ENCODE measurements at regions not wholly inside any gene's neighbourhood (a gene's known extent, or its start where the extent isn't known, plus 50 kb on each side); places are given as distances from the start of the nearest gene placed in this dataset.

DNA sequence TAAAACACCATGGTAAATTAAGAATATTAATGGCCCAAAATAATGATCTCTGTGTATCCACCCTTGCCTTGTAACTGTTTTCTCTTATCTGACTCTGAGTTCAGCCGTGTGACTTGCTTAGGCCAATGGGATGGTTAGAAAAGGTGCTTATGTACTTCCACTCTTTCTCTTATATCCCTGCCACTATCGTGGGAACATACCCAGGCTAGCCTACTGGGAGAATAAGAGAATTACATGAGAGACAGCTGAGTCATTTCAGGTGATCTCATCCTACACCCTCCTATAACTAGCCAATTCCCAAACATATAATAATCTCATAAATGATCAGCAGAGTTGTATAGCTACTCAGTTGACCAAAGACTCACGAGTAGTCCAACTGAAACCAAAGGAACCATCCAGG, 98.3 kb upstream of the ABI3BP start:
- no peak for DNase-seq (ENCODE audit: extremely low read depth in 1 of 2, low read depth in 1 of 2)

DNA sequence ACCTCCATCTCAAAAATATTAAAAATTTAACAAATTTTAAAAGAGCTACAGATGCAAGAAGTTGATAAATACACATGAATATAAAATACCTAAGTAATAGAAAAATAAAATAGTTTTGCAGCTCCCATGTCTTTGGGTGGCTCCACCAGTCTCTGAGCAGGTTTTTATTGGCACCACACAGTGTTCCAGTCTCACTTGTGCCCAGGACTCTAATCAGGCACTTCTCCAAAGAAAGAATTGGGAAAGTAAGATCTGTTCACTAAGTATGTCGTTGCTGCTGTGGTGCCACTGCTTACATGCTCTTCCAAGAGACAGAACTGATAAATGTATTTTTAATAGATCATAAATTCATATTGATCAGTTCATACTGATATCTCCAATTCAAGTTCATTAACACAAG, 92.5 kb upstream of the ABI3BP start:
- no peak for DNase-seq (ENCODE audit: extremely low read depth in 1 of 2, low read depth in 1 of 2)

GRCh38 chr3:101084404-101084803, 91.2 kb upstream of the ABI3BP start:
- no peak for DNase-seq (ENCODE audit: extremely low read depth in 1 of 2, low read depth in 1 of 2)

DNA sequence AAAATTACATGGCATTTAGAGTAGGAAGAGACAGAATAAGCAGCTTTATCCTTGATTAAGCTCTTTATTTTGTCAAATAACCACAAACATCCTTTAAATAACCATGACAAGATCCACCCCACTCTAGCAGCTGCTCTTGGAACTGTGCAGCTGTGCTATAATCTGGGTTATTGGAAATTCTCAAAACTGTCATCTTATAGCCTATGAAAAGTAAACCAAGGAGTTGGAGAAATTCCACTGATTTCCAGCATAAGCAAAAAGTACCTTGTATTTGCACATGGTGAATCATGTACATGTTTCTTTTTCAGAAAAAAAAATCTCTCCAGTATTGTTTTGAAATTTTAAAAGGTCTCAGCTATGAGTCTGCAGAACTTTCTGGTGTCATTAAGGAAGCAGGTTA, 88.8 kb upstream of the ABI3BP start:
- DNase-seq (ENCODE audit: extremely low read depth in 1 of 2, low read depth in 1 of 2): no peak

DNA sequence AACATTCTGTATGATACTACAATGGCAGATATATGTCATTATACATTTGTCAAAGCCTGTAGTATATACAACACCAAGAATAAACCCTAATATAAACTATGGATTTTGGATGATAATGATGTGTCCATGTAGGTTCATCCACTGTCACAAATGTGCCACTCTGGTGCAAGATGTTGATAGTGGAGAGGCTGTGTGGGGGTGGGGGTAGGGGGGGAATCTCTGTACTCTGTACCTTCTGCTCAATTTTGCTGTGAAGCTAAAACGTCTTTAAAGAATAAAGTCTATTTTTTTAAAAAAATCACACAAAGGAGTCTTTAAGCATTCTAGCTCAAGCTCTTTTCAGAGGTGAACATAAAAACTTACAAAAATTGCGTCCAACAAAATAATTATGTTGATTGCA, 88.2 kb upstream of the ABI3BP start:
- DNase-seq (ENCODE audit: extremely low read depth in 1 of 2, low read depth in 1 of 2): no peak

DNA sequence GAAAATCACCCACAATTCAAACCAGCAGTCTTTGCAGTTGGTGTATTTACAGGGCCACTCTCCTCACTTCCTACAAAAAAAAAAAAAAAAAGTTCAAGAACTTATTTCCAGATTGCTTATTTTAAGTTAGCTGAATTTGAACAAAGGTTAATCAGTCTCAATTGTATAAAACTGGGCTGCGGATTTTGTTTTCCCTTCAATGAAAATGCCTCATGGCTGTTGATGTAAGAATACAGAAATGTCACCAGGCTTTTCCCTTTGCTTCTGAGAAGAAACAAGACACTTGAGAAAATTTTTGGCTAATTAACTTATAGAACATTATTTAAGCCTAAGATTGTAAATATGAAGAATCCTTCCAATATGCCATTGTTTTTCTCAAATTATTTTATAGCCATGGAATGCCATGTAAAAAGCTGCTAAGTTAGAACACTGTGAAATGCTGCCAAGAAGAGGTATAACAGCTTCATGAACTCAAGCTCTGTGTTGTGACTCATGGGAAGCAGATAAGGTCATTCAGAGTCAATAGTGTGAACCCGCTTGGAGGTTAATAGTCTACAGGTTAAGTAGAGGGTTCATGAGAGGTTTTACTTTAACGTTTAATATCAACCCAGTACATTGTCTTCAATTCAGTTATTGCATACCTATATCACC, 84.3 kb upstream of the ABI3BP start:
- no peak for DNase-seq (ENCODE audit: extremely low read depth in 1 of 2, low read depth in 1 of 2)

DNA sequence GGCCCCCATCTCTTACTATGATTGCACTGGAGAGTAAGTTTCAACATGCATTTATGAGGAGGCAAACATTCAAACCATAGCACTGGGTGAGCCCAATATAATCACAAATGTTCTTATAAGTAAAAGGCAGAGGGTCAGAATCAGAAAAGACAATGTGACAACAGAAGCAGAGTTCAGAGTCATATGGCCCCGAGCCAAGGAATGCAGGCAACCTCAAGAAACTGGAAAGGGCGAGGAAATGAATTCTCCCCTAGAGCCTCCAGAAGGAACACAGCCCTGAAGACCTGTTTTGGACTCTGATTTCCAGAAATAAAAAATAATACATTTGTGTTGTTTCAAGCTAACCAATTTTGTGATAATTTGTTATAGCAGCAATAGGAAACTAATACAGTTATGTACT, 81.3 kb upstream of the ABI3BP start:
- no peak for DNase-seq (ENCODE audit: extremely low read depth in 1 of 2, low read depth in 1 of 2)

- DNase-seq (ENCODE audit: extremely low read depth in 1 of 2, low read depth in 1 of 2): no peak
Observed at GRCh38 chr3:101072300-101072699, 79.1 kb upstream of the ABI3BP start.

GRCh38 chr3:101070799-101071121, 77.5 kb upstream of the ABI3BP start:
- DNase-seq (ENCODE audit: extremely low read depth in 1 of 2, low read depth in 1 of 2): no peak

DNA sequence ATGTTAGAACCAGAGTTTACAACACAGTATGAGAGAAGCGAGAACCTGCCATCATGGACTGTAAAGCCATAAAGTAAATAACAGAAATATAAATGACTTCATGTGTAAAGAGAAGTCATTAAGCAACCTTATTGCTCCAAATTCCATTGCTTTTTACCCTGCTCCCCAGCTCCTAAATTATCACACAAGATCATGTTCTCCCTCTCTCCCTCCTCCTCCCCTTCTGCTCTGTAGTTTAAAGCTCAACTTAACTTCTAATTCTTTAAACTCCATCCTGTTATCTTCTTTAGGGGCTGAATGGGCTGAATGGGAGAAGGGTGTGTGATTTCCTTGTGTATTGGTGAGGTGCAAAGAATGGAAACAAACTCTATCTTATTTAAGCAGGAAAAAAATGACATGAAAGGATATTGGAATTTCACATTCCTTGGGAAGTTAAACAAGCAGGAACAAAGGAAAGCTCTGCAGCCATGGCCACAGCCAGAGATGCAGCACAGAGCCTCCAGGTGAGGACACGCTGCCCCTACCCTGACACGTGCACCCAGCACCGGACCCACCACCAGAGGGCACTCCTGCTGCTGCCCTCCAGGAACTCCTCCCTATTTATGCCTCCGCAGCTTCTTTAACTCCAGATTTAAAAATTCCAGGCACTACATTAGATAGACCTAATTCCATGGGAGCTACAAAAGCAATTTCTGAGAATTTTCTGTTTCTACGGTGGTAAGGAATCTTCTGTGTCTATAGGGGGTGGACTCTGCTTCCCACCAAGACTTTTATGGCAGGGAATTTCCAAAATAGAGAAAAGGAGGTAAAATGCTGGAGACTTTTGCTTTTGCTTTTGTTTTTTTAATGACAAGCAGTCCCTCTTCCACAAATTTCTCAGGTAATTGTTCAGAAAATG, 76.9 kb upstream of the ABI3BP start:
- peak in 1 of 2 donors; percentile 11 for DNase-seq (ENCODE audit: extremely low read depth in 1 of 2, low read depth in 1 of 2)

DNA sequence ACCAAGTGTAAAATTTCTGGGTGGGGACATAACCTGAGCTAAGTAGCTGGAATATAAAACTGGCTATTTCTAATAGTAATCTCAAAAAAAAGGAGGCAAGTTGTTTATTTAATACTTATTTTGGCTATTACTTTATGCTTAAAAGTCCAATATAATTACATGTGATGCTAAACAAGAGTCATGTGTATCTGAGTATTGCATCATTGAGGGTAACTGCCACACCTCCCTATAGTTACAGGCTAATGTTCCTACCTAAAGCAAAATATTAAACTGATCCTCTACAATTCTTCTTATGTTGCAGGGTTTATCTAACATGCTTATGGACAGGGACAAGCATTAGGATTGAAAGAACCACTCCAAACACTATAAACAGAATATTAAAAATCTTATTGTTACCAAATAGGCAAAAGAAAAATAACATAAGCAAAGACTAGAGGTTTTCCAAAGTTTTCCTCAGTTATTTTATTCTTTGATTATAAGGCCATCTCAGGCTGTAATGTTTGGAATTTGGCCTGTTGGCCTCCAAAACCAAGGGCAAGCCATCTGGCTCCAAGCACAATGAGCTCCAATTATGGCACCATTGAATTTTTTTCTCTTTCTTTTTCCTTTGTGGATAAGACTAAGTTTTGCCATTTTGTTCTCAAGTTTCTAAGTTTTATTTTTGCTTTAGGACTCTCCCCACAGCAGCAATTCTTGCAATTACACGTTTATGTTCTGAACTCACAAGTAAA, 75.8 kb upstream of the ABI3BP start:
- no peak for DNase-seq (ENCODE audit: extremely low read depth in 1 of 2, low read depth in 1 of 2)

DNA sequence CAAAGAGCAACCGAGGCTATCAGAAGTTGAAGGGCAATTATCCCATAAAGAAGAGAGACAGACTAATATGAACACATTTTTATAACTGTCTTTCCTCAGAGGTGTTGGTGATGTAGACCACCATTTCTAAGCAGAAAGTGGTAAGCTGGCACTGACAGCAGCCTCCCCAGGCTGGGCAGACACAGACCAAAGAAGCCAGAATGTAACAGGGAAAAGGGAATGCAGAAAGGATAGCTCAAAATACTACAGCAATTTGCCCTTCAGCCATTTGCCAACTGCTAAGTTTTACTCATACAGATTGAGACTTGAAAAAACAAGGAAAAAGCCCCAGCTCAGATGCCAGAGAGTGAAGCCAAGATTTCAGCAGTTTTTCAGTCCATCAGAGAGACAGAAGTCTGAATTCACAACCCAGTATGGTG, 73.5 kb upstream of the ABI3BP start:
- no peak for DNase-seq (ENCODE audit: extremely low read depth in 1 of 2, low read depth in 1 of 2)

GRCh38 chr3:101065962-101066361, 72.7 kb upstream of the ABI3BP start:
- no peak for DNase-seq (ENCODE audit: extremely low read depth in 1 of 2, low read depth in 1 of 2)

DNA sequence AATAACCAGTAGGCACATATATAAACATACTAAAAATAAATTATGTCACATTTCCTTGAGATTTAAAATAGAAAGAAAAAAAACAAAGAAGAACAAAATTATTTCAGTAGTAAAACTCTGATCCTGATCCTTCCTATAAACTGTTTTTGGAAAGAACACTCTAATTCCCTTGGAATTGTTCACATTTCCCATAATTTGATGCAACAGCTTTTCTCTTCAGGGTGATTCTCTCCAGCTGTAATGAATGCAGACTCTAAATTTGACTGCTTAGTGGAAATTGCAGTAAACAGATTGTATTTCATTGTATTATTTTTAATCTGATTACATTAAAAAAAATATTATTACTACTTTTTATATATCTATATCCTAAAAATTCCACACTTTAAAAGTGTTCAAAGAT, 70.2 kb upstream of the ABI3BP start:
- no peak for DNase-seq (ENCODE audit: extremely low read depth in 1 of 2, low read depth in 1 of 2)

DNA sequence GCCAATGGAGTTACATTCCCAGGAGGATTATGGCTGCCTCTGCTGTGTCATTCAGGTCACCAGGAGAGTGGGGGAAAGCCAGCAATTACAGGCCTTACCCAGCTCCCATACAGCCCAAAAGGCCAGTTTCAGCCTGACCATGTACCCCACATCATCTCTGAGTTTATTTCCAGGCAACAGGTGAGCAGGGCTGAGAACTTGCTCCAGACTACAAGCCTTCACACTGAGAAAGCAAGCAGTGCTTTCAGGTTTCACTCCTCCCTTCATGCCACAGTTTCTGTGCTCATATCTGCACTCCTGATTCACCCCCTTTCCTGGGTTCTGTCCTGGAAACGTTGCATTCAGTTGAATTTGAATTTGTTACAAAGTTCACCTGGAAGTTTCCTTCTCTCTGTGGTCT, 68.1 kb upstream of the ABI3BP start:
- no peak for DNase-seq (ENCODE audit: extremely low read depth in 1 of 2, low read depth in 1 of 2)

- DNase-seq (ENCODE audit: extremely low read depth in 1 of 2, low read depth in 1 of 2): no peak
Observed at GRCh38 chr3:101050866-101051265, 57.6 kb upstream of the ABI3BP start.

GRCh38 chr3:101050046-101050445, 56.8 kb upstream of the ABI3BP start:
- DNase-seq (ENCODE audit: extremely low read depth in 1 of 2, low read depth in 1 of 2): no peak

DNA sequence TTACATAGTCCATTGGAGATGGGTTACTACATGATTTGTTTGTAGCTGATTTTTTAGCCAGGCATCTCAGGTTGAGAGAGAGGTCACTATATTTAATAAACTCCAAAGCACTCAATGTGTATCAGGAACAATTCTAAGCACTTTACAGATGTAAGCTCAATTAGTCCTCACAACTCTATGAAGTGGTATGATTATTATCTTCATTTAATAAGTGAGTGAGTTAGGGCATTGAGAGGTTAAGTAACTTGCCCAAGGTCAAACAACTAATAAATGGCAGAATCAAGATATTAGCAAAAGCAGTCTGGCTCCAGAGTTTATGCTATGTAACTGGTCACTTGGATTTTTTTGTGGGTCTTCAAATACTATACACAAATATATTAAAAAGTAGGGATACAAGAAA, 56.3 kb upstream of the ABI3BP start:
- DNase-seq (ENCODE audit: extremely low read depth in 1 of 2, low read depth in 1 of 2): no peak

- DNase-seq (ENCODE audit: extremely low read depth in 1 of 2, low read depth in 1 of 2): no peak
Observed at GRCh38 chr3:101043687-101044078, 50.5 kb upstream of the ABI3BP start.

GRCh38 chr3:101042996-101043686, 49.9 kb upstream of the ABI3BP start:
- DNase-seq (ENCODE audit: extremely low read depth in 1 of 2, low read depth in 1 of 2): no peak

Data from activated CD8-positive, alpha-beta memory T cell treated with anti-CD3 and anti-CD28 coated beads for 1 hour (primary cell).